GM23338 (cell line): ENCODE measurements at regions not wholly inside any gene's neighbourhood (a gene's known extent, or its start where the extent isn't known, plus 50 kb on each side); places are given as distances from the start of the nearest gene placed in this dataset.

Experiments used
- ATAC-seq: fragments of 200-7000 bp; cut with Tn5 transposase; 3 replicates; pipeline ENCODE4 v1.9.1; 2020
- DNase-seq: peaks from one replicate; pipeline ENCODE4 v3.0.0-alpha.2; 2015; ENCODE audit warnings: low spot score
- H2AFZ ChIP-seq: fragments of 200-600 bp; sonication (generic); 2 replicates; pipeline ENCODE4 v1.8.0; 2016; ENCODE audit warnings: antibody characterized with exemption, mild to moderate bottlenecking, moderate library complexity
- H3F3A ChIP-seq: fragments of 200-600 bp; sonication (generic); replicated peaks from 2 replicates; pipeline ENCODE4 v1.8.0; 2017; ENCODE audit warnings: antibody characterized with exemption, mixed run types, low read depth
- H3K27ac ChIP-seq: fragments of 200-600 bp; sonication (generic); 2 replicates; pipeline ENCODE4 v1.6.1; 2016; ENCODE audit warnings: low read depth
- H3K27me3 ChIP-seq: fragments of 200-600 bp; sonication (generic); 2 replicates; pipeline ENCODE4 v1.8.0; 2016; ENCODE audit warnings: mild to moderate bottlenecking, mixed run types, moderate library complexity; ENCODE audit not compliant: insufficient read depth
- H3K36me3 ChIP-seq: fragments of 200-600 bp; sonication (generic); 2 replicates; pipeline ENCODE4 v1.8.0; 2016; ENCODE audit warnings: mild to moderate bottlenecking; ENCODE audit not compliant: insufficient read depth
- H3K4me1 ChIP-seq: fragments of 200-600 bp; sonication (generic); 2 replicates; pipeline ENCODE4 v1.8.0; 2016; ENCODE audit warnings: mild to moderate bottlenecking, moderate library complexity; ENCODE audit not compliant: insufficient read depth
- H3K4me2 ChIP-seq: fragments of 200-600 bp; sonication (generic); 2 replicates; pipeline ENCODE4 v1.7.1; 2017; ENCODE audit warnings: mixed run types
- H3K4me3 ChIP-seq: fragments of 200-600 bp; sonication (generic); 2 replicates; pipeline ENCODE4 v1.6.1; 2016; ENCODE audit warnings: mixed run types
- H3K79me2 ChIP-seq: fragments of 200-600 bp; sonication (generic); replicated peaks from 2 replicates; pipeline ENCODE4 v1.8.0; 2017; ENCODE audit warnings: mild to moderate bottlenecking; ENCODE audit not compliant: insufficient read depth
- H3K9me2 ChIP-seq: fragments of 200-600 bp; sonication (generic); 2 replicates; pipeline ENCODE4 v1.8.0; 2017; ENCODE audit not compliant: insufficient read depth
- H4K20me1 ChIP-seq: fragments of 200-600 bp; sonication (generic); replicated peaks from 2 replicates; pipeline ENCODE4 v1.8.0; 2017; ENCODE audit warnings: mild to moderate bottlenecking; ENCODE audit not compliant: insufficient read depth
- H3K27ac Mint-ChIP-seq: 2 replicates; pipeline ENCODE4 v1.8.0; 2020; ENCODE audit warnings: inconsistent platforms, mild to moderate bottlenecking, moderate library complexity, mixed read lengths
- H3K27me3 Mint-ChIP-seq: 3 replicates; pipeline ENCODE4 v1.8.0; 2022; ENCODE audit warnings: low read depth, mild to moderate bottlenecking, moderate library complexity, mixed read lengths, inconsistent platforms; ENCODE audit not compliant: insufficient read depth, poor library complexity
- H3K36me3 Mint-ChIP-seq: 3 replicates; pipeline ENCODE4 v1.8.0; 2021; ENCODE audit warnings: low read depth, mild to moderate bottlenecking, inconsistent platforms, moderate library complexity, mixed read lengths
- H3K4me1 Mint-ChIP-seq: 3 replicates; pipeline ENCODE4 v1.8.0; 2020; ENCODE audit warnings: mild to moderate bottlenecking, inconsistent platforms, mixed read lengths
- H3K4me3 Mint-ChIP-seq: 3 replicates; pipeline ENCODE4 v1.8.0; 2021; ENCODE audit warnings: moderate library complexity, mild to moderate bottlenecking, inconsistent platforms, mixed read lengths
- H3K9me3 Mint-ChIP-seq: 3 replicates; pipeline ENCODE4 v1.8.0; 2020; ENCODE audit warnings: moderate library complexity, mild to moderate bottlenecking, inconsistent platforms, mixed read lengths
- CREB1 ChIP-seq: fragments of 250-450 bp; sonication (Bioruptor Pico); IDR thresholded peaks from 2 replicates; pipeline ENCODE4 v1.5.0; 2020; ENCODE audit warnings: low read depth, mild to moderate bottlenecking, moderate library complexity
- CTCF ChIP-seq, 2 experiments: fragments of 200-600 bp in 1 of 2; sonication (generic) in 1 of 2; conservative IDR thresholded peaks; 2 replicates each; pipeline versions ENCODE4 v1.5.1 to v1.6.1; 2016 to 2017; ENCODE audit warnings: antibody characterized with exemption in 2 of 2, low read depth in 2 of 2, mild to moderate bottlenecking in 2 of 2, moderate library complexity in 1 of 2
- ETS1 ChIP-seq: IDR thresholded peaks from 2 replicates; pipeline ENCODE4 v1.6.1; 2016; ENCODE audit warnings: antibody characterized with exemption
- EZH2 ChIP-seq: fragments of 200-600 bp; sonication (generic); IDR thresholded peaks from one replicate; pipeline ENCODE4 v1.8.0; 2017; ENCODE audit warnings: antibody characterized with exemption, mild to moderate bottlenecking, low read depth; ENCODE audit not compliant: unreplicated experiment
- EZH2phosphoT487 ChIP-seq: fragments of 200-600 bp; sonication (generic); IDR thresholded peaks from one replicate; pipeline ENCODE4 v1.8.1; 2018; ENCODE audit warnings: antibody characterized with exemption; ENCODE audit not compliant: unreplicated experiment
- JUNB ChIP-seq: IDR thresholded peaks from one replicate; pipeline ENCODE4 v1.6.1; 2016; ENCODE audit warnings: antibody characterized with exemption; ENCODE audit not compliant: unreplicated experiment
- NANOG ChIP-seq: IDR thresholded peaks from 2 replicates; pipeline ENCODE4 v1.6.1; 2016; ENCODE audit warnings: antibody characterized with exemption, borderline replicate concordance
- POLR2AphosphoS5 ChIP-seq: IDR thresholded peaks from 2 replicates; pipeline ENCODE4 v1.6.1; 2016; ENCODE audit warnings: antibody characterized with exemption, low read depth
- REST ChIP-seq: IDR thresholded peaks from one replicate; pipeline ENCODE4 v1.6.1; 2018; ENCODE audit warnings: antibody characterized with exemption; ENCODE audit not compliant: unreplicated experiment
- STAT1 ChIP-seq: IDR thresholded peaks from one replicate; pipeline ENCODE4 v1.6.1; 2016; ENCODE audit warnings: antibody characterized with exemption; ENCODE audit not compliant: unreplicated experiment
- ZNF114 ChIP-seq: fragments of 250-450 bp; sonication (Bioruptor Pico); IDR thresholded peaks from 2 replicates; pipeline ENCODE4 v1.5.0; 2020; ENCODE audit warnings: mild to moderate bottlenecking, moderate library complexity
- ZNF331 ChIP-seq: fragments of 250-450 bp; sonication (Bioruptor Pico); IDR thresholded peaks from 2 replicates; pipeline ENCODE4 v1.5.0; 2020; ENCODE audit warnings: low read depth, mild to moderate bottlenecking, moderate library complexity
- ZNF462 ChIP-seq: fragments of 250-450 bp; sonication (Bioruptor Pico); IDR thresholded peaks from 2 replicates; pipeline ENCODE4 v1.5.0; 2020; ENCODE audit warnings: mild to moderate bottlenecking, moderate library complexity

- Histone ChIP-seq H4K20me1 (no peaks in the 10 kb centered on the region), H3K4me1 (no peaks in the 10 kb centered on the region), H3K9me2 (no peaks in the 10 kb centered on the region), H3K4me3 (no peak overlapping the region), H2AFZ (no peak overlapping the region), H3K79me2 (no peaks in the 10 kb centered on the region), H3K27ac (no peak overlapping the region), H3K27me3 (no peaks in the 10 kb centered on the region), H3F3A (no peaks in the 10 kb centered on the region), H3K4me2 (no peak overlapping the region), H3K36me3 (no peaks in the 10 kb centered on the region)
- Mint-ChIP-seq H3K27ac (no peak overlapping the region), H3K36me3 (peaks cover 6% of the 10 kb centered on the region; the same call in 2 of the 3 replicates), H3K4me1 (peaks cover under 1% of the 10 kb centered on the region; the same call in 2 of the 3 replicates), H3K9me3 (peaks cover 20% of the 10 kb centered on the region; the same call in 2 of the 3 replicates), H3K4me3 (no peak overlapping the region), H3K27me3 (no peaks in the 10 kb centered on the region)
- ATAC-seq (no peak), DNase-seq (no peak)
- TF ChIP-seq CTCF (conservative IDR thresholded peaks at IDR 0.05; ENCODE audit: low read depth in 2 of 2): no peak
- TF ChIP-seq STAT1: no peak
- no peak for TF ChIP-seq EZH2
- TF ChIP-seq ZNF462 (CRISPR knock-in tag): no peak
- TF ChIP-seq JUNB: no peak
- TF ChIP-seq ETS1: no peak
- no peak for TF ChIP-seq NANOG
- no peak for TF ChIP-seq ZNF331 (CRISPR knock-in tag)
- no peak for TF ChIP-seq POLR2AphosphoS5
- no peak for TF ChIP-seq EZH2phosphoT487
- TF ChIP-seq CREB1: no peak
- TF ChIP-seq REST: no peak
- TF ChIP-seq ZNF114: no peak
Observed at GRCh38 chr18:14964002-14964401, 216.0 kb downstream of the ANKRD30B start.
